ENCODE measurements at regions not wholly inside any gene's neighbourhood (a gene's known extent, or its start where the extent isn't known, plus 50 kb on each side); places are given as distances from the start of the nearest gene placed in this dataset.

- ATAC-seq (no peak), DNase-seq (ENCODE audit: missing footprints) (no peak)
- intact Hi-C loops (cut with DNase I), result no loop called here
Measured at GRCh38 chr6:138034229-138034628, 73.0 kb downstream of the PERP start.

GRCh38 chr6:138035070-138035469 lies 72.1 kb downstream of the PERP start:
- intact Hi-C loops (cut with DNase I), result no loop called here

GRCh38 chr6:138036111-138036510 lies 71.1 kb downstream of the PERP start:
- intact Hi-C loops (cut with DNase I), result no loop called here
- no peak for ATAC-seq
- DNase-seq (ENCODE audit: missing footprints), result peak; percentile 45

More at GRCh38 chr6:138035070-138035469, 72.1 kb downstream of the PERP start:
- DNase-seq (ENCODE audit: missing footprints), result peak; percentile 44
- no peak for ATAC-seq

- ATAC-seq (no peak), DNase-seq (ENCODE audit: missing footprints) (no peak)
- intact Hi-C loops (cut with DNase I), result no loop called here
Measured at GRCh38 chr6:138037009-138037504, 70.2 kb downstream of the PERP start.

GRCh38 chr6:138038142-138038870 lies 68.9 kb downstream of the PERP start:
- DNase-seq (ENCODE audit: missing footprints) (peak; percentile 57), ATAC-seq (no peak)
- intact Hi-C loops (cut with DNase I), result no loop called here

Measured in Right ventricle myocardium inferior (tissue), 1 donor.